Activated T-helper 2 cell treated with anti-CD3 and anti-CD28 coated beads, Interferon-gamma antibody, Interleukin-2, Interleukin-4, amounts not matched to agents 10 μg/mL and 5 μg/mL and 100 μg/mL, durations not matched to agents 14 hours and 24 hours and 36 hours (primary cell): ENCODE measurements at regions not wholly inside any gene's neighbourhood (a gene's known extent, or its start where the extent isn't known, plus 50 kb on each side); places are given as distances from the start of the nearest gene placed in this dataset.
A peak's percentile ranks its signal among the peaks of the same experiment; 100 is the strongest.

Experiments used
- DNase-seq: peaks from one replicate; pipeline ENCODE4 v3.0.0; 2021; ENCODE audit warnings: low spot score
- H3K27ac Mint-ChIP-seq: one replicate; pipeline ENCODE4 v1.8.0; 2021; ENCODE audit warnings: mixed read lengths
- H3K27me3 Mint-ChIP-seq: one replicate; pipeline ENCODE4 v1.8.0; 2021; ENCODE audit warnings: low read depth, mixed read lengths
- H3K36me3 Mint-ChIP-seq: one replicate; pipeline ENCODE4 v1.8.0; 2021; ENCODE audit warnings: low read depth, mixed read lengths
- H3K4me1 Mint-ChIP-seq: one replicate; pipeline ENCODE4 v1.8.0; 2021; ENCODE audit warnings: low read depth, mixed read lengths
- H3K4me3 Mint-ChIP-seq: one replicate; pipeline ENCODE4 v1.8.0; 2021; ENCODE audit warnings: low read depth, mild to moderate bottlenecking, moderate library complexity, mixed read lengths
- H3K9me3 Mint-ChIP-seq: one replicate; pipeline ENCODE4 v1.8.0; 2021; ENCODE audit warnings: mixed read lengths
- intact Hi-C: fragments of 100-400 bp; cut with micrococcal nuclease; formaldehyde crosslinking; loops from one replicate; pipeline ENCODE4 v1.15.1; 2023

GRCh38 chr1:168991667-168992475 is 114.6 kb upstream of the ATP1B1 start:
- no peak for DNase-seq
- H3K27ac Mint-ChIP-seq: peak overlapping the region; percentile 64
- H3K36me3 Mint-ChIP-seq: no peaks in the 10 kb centered on the region
- peaks cover 16% of the 10 kb centered on the region for H3K4me1 Mint-ChIP-seq
- no peak overlapping the region for H3K4me3 Mint-ChIP-seq
- peaks cover 16% of the 10 kb centered on the region for H3K9me3 Mint-ChIP-seq
- peaks cover 3% of the 10 kb centered on the region for H3K27me3 Mint-ChIP-seq
- intact Hi-C loops: loop anchor here (1.0 kb wide), 1 partner anchor 57 kb away; no protein-coding TSS in a partner anchor

DNA sequence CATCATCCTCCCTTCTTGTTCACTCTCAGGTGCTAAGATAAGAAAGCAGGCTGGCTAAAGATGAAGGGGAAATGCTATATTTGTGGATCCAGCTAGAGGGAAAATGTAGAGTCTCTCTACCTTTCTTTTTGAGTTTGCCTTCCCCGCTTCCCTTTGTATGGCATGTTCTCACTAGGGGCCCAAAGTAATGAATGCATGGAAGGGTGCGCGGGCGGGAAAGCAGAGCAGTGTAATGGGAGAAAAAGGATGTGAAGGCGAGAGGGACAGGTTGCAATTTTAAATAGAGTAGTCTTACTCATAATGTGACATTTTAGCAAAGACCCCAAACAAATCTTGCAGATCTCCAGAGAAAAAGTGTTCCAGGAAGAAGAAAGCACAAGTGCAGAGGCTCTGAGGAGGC is 105.1 kb upstream of the ATP1B1 start:
- no peak for DNase-seq
- H3K4me3 Mint-ChIP-seq: no peak overlapping the region
- no peaks in the 10 kb centered on the region for H3K4me1 Mint-ChIP-seq
- H3K27me3 Mint-ChIP-seq: peaks cover 6% of the 10 kb centered on the region
- H3K9me3 Mint-ChIP-seq: no peaks in the 10 kb centered on the region
- intact Hi-C loops: no loop called here
- no peaks in the 10 kb centered on the region for H3K36me3 Mint-ChIP-seq
- H3K27ac Mint-ChIP-seq: no peak overlapping the region

GRCh38 chr1:169003864-169004516 is 102.5 kb upstream of the ATP1B1 start:
- peaks cover 4% of the 10 kb centered on the region for H3K27me3 Mint-ChIP-seq
- no peaks in the 10 kb centered on the region for H3K9me3 Mint-ChIP-seq
- no peaks in the 10 kb centered on the region for H3K36me3 Mint-ChIP-seq
- intact Hi-C loops: no loop called here
- H3K27ac Mint-ChIP-seq: no peak overlapping the region
- H3K4me3 Mint-ChIP-seq: no peak overlapping the region
- no peaks in the 10 kb centered on the region for H3K4me1 Mint-ChIP-seq
- DNase-seq: no peak

DNA sequence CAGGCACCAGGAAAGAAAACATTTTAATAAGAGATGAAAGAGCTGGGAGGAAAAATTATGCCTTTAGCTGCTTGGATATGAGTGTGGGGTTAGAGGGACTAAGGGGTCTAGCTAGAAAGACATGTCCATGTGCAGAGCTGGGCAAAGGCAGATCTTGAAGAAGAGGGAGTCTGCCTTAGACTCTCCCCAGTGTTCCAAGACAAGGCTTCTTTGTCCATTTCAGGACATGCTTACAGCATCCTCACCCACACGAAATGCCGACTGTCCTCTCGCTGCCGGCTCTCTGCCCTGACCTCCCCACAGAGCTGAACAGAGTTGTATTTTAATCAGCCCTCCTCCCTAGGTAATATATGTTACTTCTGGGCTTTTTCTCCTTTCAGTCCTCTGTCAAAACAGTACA is 100.7 kb upstream of the ATP1B1 start:
- intact Hi-C loops: no loop called here
- H3K9me3 Mint-ChIP-seq: no peaks in the 10 kb centered on the region
- no peak overlapping the region for H3K27ac Mint-ChIP-seq
- H3K36me3 Mint-ChIP-seq: no peaks in the 10 kb centered on the region
- peaks cover 4% of the 10 kb centered on the region for H3K4me1 Mint-ChIP-seq
- no peak overlapping the region for H3K4me3 Mint-ChIP-seq
- peaks cover 4% of the 10 kb centered on the region for H3K27me3 Mint-ChIP-seq
- no peak for DNase-seq

- H3K4me1 Mint-ChIP-seq: peaks cover 11% of the 10 kb centered on the region
- H3K27me3 Mint-ChIP-seq: peaks cover 2% of the 10 kb centered on the region
- no peaks in the 10 kb centered on the region for H3K36me3 Mint-ChIP-seq
- no peaks in the 10 kb centered on the region for H3K9me3 Mint-ChIP-seq
- H3K4me3 Mint-ChIP-seq: no peak overlapping the region
- H3K27ac Mint-ChIP-seq: no peak overlapping the region
- no peak for DNase-seq
- intact Hi-C loops: no loop called here
These were observed 96.8 kb upstream of the ATP1B1 start for GRCh38 chr1:169009666-169010065.

DNA sequence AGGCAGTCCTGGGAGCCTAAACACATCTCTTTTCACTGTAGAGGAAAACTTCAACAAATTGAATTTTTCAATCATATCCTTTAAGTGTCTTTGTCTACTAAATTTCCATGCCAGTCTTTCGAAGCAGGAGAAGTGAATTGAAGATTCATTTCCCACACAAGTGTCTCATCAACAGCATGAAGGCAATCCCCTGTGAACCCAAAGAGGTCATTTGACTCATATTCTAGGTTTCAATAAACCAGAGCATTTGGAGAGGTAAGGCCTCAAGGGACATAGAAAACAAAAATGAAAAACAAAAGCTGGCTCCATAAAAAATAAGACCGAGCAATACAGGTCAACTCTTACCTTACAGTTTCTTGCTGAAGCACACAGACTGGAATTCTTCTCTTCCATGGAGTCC is 94.1 kb upstream of the ATP1B1 start:
- Mint-ChIP-seq H3K4me1 (peaks cover 11% of the 10 kb centered on the region), H3K27ac (peak overlapping the region; percentile 9), H3K36me3 (no peaks in the 10 kb centered on the region), H3K9me3 (no peaks in the 10 kb centered on the region), H3K4me3 (no peak overlapping the region), H3K27me3 (no peaks in the 10 kb centered on the region)
- no peak for DNase-seq
- intact Hi-C loops: loop anchor here (2.0 kb wide), 1 partner anchor 36 kb away; no protein-coding TSS in a partner anchor

GRCh38 chr1:169013821-169014220 is 92.7 kb upstream of the ATP1B1 start:
- intact Hi-C loops: loop anchor here (2.0 kb wide), 1 partner anchor 35 kb away; no protein-coding TSS in a partner anchor
- Mint-ChIP-seq H3K27me3 (no peaks in the 10 kb centered on the region), H3K9me3 (no peaks in the 10 kb centered on the region), H3K27ac (no peak overlapping the region), H3K4me3 (no peak overlapping the region), H3K4me1 (peaks cover 11% of the 10 kb centered on the region), H3K36me3 (no peaks in the 10 kb centered on the region)
- no peak for DNase-seq

DNA sequence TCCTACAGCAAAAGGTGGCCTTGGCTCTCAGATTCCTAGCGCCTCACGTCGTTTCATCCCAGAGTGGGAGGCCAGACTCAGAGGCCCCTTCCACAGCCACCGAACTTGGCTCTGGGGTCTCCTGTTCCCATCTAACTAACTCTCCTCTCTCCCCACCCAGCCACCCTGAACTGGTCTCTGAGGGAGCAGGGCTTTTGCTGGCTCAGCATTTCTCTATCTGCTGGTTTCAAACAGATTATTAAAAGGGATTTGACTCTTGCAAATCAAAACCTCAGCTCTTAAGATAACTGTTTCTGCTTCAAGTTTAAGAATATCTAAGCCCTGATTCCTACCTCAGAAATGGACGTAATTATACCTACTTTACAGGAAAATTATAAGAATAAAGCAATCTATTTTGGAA is 91.0 kb upstream of the ATP1B1 start:
- intact Hi-C loops: no loop called here
- Mint-ChIP-seq H3K9me3 (no peaks in the 10 kb centered on the region), H3K4me1 (peaks cover 7% of the 10 kb centered on the region), H3K27me3 (peaks cover 3% of the 10 kb centered on the region), H3K27ac (no peak overlapping the region), H3K36me3 (no peaks in the 10 kb centered on the region), H3K4me3 (no peak overlapping the region)
- no peak for DNase-seq

GRCh38 chr1:169018751-169019150 is 87.7 kb upstream of the ATP1B1 start:
- H3K4me1 Mint-ChIP-seq: no peaks in the 10 kb centered on the region
- no peaks in the 10 kb centered on the region for H3K36me3 Mint-ChIP-seq
- H3K27ac Mint-ChIP-seq: no peak overlapping the region
- peaks cover 7% of the 10 kb centered on the region for H3K27me3 Mint-ChIP-seq
- H3K9me3 Mint-ChIP-seq: no peaks in the 10 kb centered on the region
- intact Hi-C loops: no loop called here
- DNase-seq: no peak
- H3K4me3 Mint-ChIP-seq: no peak overlapping the region

DNA sequence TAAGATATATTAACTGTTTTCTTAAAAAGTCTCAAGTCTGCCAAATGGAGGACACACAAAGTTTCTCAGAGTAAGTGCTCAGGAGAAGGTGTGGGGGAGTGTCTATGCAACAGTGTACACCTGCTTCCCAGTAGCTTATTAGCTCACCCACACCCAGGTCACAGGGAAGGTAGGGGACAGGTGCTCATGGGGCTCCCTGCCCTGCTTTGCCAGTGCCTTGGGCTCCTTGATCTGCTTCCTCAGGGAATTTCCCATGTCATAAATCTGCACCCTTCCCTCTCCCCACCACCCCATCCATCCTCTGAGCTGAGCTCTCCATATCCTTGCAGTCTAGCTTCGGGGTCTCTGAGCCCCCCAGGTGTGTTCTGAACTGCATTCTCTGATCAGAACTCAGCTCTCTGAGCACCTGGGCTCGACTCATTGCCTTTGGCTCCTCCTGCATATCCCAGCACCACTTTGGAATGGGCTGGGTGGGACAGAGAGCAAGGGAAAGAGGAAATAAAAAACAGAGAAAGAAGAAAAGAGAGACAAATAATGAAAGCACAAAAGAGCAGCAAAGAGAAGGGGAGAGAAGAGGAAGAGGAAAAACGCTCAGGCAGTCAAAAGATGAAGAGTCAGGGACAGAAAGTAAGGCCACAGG is 87.0 kb upstream of the ATP1B1 start:
- H3K27ac Mint-ChIP-seq: no peak overlapping the region
- no peak for DNase-seq
- peaks cover 12% of the 10 kb centered on the region for H3K27me3 Mint-ChIP-seq
- H3K9me3 Mint-ChIP-seq: no peaks in the 10 kb centered on the region
- H3K4me1 Mint-ChIP-seq: no peaks in the 10 kb centered on the region
- H3K36me3 Mint-ChIP-seq: no peaks in the 10 kb centered on the region
- no peak overlapping the region for H3K4me3 Mint-ChIP-seq
- intact Hi-C loops: no loop called here

DNA sequence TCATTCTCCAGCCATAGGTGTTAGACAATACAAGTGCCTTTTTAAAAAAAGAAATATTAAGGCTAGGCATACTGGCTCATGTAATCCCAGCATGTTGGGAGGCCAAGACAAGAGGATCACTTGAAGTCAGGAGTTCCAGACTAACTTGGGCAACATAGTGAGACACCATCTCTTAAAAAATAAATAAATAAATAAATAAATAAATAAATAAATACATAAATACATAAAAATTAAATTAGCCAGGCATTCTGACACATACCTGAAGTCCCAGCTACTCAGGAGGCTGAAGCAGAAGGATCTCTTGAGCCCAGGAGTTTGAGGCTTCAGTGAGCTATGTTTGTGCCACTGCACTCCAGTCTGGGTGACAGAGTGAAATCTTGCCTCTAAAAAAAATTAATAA is 85.8 kb upstream of the ATP1B1 start:
- H3K27ac Mint-ChIP-seq: no peak overlapping the region
- no peak for DNase-seq
- no peak overlapping the region for H3K4me3 Mint-ChIP-seq
- H3K9me3 Mint-ChIP-seq: no peaks in the 10 kb centered on the region
- intact Hi-C loops: no loop called here
- H3K4me1 Mint-ChIP-seq: no peaks in the 10 kb centered on the region
- H3K27me3 Mint-ChIP-seq: peaks cover 12% of the 10 kb centered on the region
- H3K36me3 Mint-ChIP-seq: no peaks in the 10 kb centered on the region

DNA sequence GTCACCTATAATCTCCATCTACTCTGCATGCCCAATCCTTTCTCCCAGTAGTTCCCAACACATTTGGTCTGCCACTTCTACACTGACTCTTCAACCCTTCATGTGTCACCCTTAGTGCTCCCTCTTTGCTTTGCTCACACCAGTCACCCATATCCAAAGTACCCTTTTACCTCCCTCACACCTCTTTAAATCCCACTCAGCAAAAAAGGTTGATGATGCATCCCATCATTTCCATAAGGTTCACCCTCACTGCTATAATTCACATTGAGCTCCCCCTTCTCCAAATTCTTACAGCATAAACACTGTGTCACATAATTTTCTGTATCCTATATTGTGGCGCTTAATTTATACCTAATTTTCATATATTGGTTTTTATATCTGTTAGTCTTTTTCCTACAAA is 83.8 kb upstream of the ATP1B1 start:
- H3K9me3 Mint-ChIP-seq: no peaks in the 10 kb centered on the region
- peaks cover 14% of the 10 kb centered on the region for H3K27me3 Mint-ChIP-seq
- intact Hi-C loops: no loop called here
- H3K4me3 Mint-ChIP-seq: no peak overlapping the region
- H3K27ac Mint-ChIP-seq: no peak overlapping the region
- no peak for DNase-seq
- H3K4me1 Mint-ChIP-seq: no peaks in the 10 kb centered on the region
- H3K36me3 Mint-ChIP-seq: no peaks in the 10 kb centered on the region

DNA sequence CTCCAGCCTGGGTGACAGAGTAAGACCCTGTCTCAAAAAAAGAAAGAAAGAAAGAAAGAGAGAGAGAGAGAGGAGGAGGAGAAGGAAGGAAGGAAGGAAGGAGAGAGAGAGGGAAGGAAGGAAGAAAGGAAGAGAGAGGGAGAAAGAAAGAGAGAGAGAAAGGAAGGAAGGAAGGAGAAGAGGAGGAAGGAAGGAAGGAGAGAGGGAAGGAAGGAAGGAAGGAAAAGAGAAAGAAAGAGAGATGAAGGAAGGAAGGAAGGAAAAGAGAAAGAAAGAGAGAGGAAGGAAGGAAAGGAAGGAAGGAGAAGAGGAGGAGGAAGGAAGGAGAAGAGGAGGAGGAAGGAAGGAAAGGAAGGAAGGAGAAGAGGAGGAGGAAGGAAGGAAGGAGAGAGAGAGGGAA is 82.2 kb upstream of the ATP1B1 start:
- H3K4me3 Mint-ChIP-seq: no peak overlapping the region

More for the DNA sequence above, 82.2 kb upstream of the ATP1B1 start:
- Mint-ChIP-seq H3K4me1 (no peaks in the 10 kb centered on the region), H3K27me3 (peaks cover 14% of the 10 kb centered on the region), H3K9me3 (no peaks in the 10 kb centered on the region), H3K27ac (no peak overlapping the region), H3K36me3 (no peaks in the 10 kb centered on the region)
- intact Hi-C loops: no loop called here
- DNase-seq: no peak
